HG03135 (cell line): ENCODE measurements at regions not wholly inside any gene's neighbourhood (a gene's known extent, or its start where the extent isn't known, plus 50 kb on each side); places are given as distances from the start of the nearest gene placed in this dataset.

Experiments
- ATAC-seq: cut with Tn5 transposase; IDR thresholded peaks from one replicate; pipeline ENCODE4 v1.9.1; 2021; ENCODE audit warnings: mild to moderate bottlenecking, moderate library complexity; ENCODE audit not compliant: unreplicated experiment

DNA sequence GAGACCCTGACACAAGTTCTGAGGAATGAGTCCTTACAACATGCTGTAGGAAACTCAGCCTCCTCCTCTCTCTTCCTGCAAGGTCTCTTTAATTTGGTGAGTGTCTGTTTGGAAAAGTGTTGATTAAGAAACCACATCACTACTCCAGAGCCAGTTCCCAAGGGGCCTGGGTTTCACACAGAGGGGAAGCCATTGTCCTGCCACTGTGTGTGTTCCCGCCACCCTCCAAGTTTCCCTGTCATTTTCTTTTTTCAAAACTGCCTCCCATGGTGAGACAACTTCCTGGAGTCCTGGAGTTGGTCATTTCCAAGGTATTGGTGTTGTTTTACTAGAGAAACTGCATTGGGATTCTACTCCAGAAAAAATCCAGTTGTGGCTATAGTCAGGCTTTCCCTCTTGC, 232.0 kb upstream of the PARD3B start:
- no peak for ATAC-seq

DNA sequence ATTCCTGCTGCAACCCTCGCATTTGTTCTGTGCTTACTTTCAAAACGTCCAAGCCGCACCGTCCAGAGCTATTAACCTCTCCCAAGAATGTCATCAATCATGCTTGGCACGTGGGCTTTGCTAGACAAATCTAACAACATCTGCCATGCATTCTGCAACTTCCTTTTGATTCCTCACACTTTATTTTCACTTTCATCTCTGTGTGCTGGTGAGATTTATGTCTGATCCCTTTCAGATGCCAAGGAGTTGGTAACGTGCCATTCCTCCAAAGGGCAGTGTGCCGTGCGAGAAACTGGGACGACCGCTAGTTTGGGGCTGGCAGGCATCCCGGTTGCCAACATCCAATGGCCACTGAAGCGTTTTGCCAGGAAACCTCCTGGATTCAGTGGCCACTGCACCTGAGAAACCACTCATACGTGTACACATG, 230.0 kb upstream of the PARD3B start:
- ATAC-seq, result no peak

DNA sequence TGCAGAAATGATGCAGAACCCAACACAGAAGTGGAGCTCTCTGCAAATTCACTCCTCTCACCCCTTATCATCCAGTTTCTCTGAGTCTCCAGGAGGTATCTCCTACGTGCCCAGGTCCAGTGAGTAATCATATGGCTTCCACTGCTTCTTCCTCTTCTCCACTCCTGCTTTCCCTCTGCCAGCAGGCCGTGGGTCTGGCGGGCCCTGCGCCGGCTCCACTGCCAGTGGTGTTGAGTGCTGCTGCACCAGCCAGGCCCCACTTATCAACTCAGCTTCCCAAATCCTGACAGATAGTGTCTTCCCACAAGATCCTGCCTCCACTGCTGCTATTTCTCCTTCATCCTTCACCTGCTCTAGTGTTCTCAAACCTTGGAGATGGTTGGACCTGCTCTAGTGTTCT, 227.6 kb upstream of the PARD3B start:
- no peak for ATAC-seq

DNA sequence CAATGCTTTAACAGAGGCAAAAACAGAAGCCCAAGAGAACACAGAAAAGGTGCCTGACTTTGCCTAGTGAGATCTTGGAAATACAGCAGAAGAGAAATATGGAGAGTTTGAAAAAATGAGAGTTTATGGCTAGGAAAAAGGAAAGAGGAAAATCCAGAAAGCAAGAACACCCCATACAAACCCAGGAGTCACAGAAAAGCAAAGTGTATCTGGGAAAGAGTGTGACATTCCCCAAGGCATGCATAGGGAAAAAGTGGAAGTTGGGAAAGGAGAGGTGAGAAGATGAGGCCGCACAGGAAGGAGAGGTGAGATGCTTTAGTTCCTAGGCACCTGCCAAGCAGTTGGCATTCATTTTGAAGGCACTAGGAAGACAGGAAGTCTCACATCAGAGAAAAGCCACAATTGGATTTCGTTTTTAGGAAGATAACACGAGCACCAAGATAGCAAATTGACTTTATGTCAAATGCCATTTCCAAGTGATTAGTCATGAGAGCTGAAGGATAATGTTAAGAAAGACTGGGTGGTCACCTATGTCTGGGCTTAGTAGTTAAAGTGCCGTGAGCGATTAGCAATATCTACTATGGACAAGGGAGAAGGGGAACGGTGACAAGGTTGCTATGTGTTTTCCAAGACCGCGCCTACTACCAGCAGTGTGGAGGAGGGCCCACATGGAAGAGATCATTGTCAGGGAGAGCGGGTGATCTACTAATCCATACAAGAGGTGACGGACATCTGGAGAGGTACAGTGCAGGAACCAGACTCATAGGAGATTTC, 224.1 kb upstream of the PARD3B start:
- ATAC-seq, result no peak

DNA sequence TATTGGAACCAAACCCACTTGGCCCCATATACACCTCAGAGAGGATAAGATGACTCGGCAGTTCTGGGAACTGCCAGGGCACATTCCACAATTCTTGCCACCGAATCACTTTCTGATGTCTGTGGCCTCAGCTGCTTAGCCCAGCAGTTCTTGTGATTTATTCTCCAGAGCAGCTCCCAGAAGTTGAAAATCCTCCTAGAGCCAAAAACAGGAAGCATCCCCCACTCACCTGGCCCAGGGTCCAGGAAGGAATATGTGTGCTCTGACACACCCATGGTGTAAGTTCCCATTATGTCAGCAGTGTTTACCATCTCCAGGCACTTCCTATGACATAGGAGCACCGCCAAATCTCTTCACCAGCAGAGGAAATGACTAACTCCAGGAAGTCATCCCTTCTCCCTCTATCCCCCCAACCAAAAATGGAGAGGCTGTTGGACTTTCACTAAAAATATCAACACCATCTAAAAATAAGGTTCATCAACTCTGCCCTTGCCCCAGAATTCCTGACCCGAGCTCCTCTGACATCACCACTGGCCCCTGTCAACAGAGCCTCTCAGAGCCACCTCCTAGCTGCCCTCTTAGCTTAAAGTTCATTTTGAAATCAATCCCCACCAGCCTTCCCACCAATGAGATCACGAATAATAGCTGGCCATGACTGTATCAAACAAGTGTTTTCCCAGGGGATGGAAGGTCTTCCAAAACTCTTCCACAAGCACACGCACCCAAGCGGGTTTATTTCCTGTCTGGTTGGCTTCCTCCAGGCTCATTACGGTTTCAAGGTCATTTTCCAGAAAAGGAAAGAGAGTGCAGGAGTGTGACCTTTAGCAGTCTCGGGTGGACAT, 223.1 kb upstream of the PARD3B start:
- no peak for ATAC-seq

DNA sequence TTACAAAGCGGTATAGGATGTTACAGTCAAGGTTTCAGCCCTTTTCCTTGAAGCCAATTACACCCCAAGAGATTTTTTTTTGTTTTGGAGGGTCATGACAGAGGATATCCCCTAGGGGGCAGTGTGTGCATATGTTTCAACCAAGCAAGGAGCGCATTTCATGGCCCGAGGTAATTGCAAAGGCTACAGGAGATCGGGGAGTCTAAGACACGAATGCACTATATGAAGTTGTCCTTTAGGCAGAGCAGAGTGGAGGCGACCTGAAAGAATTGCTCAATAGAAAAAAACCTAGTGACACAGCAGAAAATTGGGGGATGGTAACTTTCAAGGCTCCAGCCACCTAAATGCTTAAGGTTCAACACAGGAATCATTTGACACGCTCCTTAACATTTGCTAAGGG, 219.8 kb upstream of the PARD3B start:
- ATAC-seq, result no peak

DNA sequence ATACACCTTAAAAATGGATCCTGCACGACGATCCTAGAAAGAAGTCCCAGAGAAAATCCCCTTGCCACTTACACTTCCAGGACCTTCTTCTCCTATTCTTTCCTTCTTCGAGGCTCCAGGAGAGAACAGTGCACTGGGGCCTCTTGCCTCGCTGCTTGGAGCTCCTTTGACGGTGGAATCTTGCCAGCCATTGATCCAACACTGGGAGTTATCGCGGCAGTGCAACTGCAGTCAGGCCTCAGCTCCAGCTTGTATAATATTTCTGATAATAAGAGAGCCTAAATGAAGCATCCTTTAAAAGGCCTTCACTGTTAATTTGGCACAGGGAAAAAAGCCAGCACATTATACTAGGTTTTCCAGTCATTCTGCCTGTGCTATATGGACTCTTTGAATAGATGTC, 216.9 kb upstream of the PARD3B start:
- ATAC-seq, result no peak

DNA sequence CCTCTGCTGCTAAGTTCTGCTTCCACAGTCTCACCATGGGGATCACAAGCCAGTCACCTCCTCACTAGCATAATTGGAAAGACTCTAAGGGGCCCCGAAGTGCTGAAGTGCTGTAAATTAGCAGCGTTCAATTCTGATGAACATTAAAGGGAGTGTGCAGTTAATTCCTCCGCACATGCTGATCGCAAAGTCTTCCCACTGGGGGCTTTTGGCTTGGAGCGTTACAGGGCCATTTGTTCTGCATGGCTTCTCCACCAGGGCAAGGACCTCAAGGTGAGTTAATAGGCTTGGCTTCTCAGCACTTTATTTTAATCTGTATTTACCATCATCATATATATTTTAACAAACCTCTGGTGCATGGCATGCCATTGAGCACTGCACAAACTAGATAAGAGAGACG, 216.3 kb upstream of the PARD3B start:
- no peak for ATAC-seq

DNA sequence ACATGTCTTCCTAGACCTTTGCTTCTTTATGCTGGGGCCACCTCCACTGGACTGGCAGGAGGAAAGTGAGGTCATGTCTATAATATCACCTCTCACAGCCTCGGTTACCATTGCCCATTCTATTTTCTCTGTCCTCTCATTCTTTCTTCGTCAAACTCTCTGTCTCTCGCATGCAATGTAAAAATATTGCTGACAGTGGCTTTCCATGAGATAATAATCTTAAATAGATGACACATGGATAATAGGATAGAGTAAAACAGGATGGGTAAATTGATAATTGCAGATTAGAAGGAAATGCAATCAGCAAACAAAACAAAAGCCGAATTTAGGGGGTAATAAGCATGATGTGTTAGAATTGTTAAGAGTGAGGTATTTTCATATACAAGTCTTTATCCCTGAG, 215.7 kb upstream of the PARD3B start:
- no peak for ATAC-seq

DNA sequence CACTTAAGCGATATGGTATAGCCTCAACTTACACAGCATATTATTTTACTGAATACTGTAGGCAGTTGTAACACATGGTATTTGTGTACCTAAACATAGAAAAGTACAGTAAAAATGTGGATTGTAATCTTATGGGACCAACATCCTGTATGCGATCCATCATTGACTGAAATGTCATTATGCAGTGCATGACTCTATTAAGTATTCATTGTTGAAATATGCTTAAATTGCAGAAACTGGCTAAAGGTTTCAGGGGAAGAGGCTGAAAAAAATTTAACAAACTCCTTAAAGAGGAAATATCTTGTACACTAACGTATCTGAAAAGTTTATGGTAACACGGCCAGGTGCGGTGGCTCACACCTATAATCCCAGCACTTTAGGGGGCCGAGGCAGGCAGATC, 214.1 kb upstream of the PARD3B start:
- no peak for ATAC-seq

DNA sequence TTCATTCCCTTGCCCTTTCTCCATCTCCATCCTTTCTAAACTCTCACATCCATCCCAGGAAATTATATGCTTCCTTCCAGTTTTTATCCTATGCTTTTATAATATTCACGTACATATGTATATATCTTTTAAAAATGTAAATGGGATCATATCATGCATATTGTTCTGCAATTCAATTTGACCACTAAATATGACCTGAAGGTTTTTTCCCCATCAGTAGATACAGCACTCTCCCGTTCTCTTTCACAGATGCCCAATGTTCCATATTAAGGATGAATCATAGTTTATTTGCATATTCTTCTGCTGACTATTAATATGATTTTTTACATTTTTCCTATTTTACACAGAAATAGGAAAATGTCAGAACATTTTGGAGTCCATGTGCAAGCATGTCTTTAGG, 213.3 kb upstream of the PARD3B start:
- ATAC-seq, result no peak

DNA sequence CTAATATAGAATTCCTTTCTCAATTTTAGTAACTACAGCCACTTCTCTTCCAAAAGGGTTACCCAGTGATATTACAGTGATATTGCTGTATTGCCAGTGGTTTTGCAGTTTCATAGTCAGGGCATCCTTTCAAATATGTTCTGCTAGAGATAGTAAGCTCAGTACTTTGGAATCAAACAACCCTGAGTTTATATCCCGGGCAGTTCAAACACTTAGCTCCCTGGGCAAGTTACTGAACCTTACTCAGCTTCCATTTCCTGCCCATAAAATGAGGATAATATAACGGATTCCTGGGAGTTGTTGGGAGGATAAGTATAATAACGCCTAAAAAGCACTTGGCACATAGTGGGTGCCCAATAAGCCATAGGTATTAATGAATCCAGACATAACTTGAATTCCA, 212.6 kb upstream of the PARD3B start:
- ATAC-seq, result no peak

DNA sequence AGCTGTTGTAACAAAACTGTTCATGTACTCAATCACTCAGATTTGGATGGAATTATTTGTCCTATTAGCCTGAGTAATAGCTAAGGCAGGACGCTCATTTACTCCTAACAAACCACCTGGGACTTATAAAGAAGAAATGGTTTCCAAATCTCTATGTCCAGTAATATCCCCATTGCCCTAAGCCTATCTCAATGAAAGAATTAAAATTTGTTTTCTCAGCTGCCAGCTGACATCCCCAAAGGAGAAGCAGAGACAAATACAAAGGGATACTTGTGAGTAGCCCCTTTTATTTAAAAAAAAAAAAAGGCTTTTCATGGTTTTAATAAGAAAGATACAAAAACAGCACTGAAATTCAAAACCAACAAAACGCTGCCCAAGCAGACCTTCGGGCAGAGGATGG, 211.4 kb upstream of the PARD3B start:
- ATAC-seq, result no peak

DNA sequence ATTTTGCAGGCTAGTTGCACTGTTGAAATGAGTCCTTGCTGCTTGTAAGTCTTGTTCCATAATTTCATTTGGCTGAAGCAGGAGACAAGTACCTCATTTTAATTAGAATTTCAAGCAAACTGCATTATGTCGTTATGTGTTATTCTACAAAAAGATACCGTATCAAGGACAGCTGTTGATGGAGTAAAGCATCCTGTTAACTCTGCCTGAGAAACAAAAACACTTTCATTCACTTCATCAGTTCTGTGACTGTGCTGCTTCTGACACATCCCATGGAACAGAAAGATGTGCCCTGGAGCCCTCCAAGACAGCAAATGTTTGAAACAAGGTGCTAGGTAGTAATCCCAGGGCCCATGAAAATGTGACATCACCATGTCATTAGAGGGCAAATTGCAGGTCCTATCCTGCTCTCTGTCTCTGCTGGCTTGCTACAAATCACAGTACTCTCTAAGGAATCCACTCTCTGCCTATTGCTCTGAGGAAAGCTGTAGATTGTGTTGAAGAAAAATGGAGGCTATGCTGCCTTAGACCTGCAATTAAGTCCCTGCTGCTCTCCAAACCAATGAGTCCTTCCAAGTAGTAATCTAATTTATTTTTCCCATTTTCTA, 209.7 kb upstream of the PARD3B start:
- no peak for ATAC-seq

DNA sequence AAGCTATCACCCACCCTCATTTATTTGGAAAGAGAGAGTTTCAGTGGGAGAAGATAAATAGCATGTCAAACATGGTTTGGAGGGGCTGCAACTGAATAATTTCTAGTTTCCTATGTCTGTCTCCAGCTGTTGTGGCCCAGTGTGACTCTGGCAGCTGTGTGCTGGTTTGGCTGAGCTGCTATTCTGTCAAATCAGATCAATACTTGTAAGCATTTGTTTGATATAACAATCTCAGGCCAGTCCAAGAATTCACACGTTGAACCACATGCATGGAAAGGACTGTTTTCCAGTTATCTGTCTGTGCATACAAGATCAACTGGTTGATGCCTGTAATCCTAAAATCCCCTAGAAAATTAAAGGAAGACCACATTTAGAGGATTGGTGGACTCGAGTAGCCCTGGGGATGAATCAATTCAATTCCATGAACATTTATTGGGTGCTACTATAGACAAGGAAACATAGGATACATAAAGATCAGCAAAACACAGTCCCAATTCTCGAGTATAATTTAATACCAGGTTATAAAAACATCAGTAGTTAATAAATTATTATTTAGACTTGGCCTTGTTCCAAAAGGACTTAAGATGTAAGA, 209.0 kb upstream of the PARD3B start:
- ATAC-seq, result no peak

DNA sequence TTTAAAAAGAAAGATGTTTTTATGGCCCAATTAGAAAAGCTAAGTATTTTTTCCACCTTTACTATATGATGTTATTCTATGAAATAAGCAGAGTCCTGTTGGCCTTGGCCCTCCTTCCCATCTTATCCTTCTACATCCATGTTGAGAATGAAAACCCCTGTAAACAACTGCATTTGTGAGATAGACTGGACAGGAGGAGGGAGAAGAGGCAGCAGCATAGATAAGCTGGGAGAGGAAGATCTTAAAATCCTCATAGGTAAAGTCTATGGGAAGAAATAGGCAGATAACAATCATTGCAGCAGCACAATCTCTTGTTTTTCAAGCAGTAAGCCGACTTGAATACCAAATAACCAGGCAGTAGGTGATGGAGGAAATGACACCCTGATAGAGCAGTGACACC, 207.6 kb upstream of the PARD3B start:
- no peak for ATAC-seq

DNA sequence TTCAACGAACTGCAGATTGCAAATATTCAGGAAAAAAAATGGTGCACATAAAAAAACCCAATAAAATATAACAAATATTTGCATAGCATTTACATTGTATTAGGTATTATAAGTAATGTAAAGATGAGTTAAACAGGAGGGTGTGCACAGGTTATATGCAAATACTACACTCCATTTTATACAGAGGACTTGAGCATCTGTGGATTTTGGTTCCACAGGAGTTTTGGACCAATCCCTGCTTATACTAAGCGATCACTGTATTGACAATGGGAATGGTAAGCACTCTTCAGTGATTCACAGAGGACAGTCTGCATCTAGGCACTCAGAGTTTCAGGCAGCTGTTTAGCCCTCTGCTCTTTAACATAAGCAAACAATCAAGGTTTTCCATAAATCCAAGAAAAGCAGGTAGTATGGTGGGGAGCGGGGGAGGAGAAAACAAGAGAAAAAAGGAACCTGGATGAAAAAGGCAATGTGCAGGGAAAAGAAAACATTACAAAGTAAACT, 206.0 kb upstream of the PARD3B start:
- no peak for ATAC-seq

DNA sequence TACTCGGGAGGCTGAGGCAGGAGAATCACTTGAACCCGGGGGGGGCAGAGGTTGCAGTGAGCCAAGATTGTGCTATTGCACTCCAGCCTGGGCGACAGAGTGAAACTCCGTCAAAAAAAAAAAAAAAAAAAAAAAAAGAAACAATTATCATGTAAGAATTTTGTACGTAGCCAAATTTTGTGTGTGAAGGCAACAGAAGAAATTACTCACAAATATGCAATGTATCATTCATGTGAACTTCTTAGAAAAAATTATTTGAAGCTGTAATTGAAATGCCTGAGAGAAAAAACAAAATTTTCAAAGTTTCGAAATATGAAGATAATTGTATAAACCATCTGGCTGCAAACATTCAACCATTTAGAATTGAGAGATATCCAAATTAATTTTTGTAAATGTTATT, 204.8 kb upstream of the PARD3B start:
- ATAC-seq, result no peak

DNA sequence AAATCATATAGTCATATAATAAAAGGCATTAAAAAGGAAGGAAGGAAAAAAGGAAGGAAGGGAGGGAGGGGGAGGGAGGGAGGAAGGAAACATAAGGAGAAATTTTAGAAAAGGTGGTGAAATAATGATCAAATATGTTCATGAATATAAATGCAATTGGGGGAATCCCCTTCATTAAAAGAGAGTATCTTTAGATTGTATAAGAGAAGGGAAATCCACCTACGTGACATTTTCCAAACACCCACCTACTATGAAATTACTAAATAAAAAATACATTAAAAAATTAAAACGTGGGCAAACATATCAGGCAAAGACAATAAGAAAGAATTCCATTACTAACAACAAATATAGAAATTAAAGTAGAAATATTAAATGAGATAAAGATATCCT, 203.4 kb upstream of the PARD3B start:
- ATAC-seq, result no peak

DNA sequence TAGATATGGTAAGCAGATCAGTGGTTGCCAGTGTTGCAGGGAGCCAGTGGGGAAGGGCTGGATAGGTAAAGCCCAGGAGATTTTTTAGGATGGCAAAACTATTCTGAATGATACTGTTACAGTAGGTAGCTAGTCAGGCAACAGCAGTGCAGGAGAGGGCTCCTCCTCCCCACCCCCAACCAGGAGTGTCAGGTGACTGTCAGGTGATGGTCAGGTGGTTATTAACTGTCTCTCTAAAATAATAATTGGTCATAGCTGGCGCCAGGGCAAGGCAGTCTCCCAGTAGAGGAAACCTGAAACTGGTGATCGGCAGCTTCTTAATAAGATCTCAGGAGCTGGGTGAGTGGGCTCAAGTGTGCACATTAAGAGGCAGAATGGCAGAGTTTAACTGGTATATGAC, 201.6 kb upstream of the PARD3B start:
- ATAC-seq, result no peak

DNA sequence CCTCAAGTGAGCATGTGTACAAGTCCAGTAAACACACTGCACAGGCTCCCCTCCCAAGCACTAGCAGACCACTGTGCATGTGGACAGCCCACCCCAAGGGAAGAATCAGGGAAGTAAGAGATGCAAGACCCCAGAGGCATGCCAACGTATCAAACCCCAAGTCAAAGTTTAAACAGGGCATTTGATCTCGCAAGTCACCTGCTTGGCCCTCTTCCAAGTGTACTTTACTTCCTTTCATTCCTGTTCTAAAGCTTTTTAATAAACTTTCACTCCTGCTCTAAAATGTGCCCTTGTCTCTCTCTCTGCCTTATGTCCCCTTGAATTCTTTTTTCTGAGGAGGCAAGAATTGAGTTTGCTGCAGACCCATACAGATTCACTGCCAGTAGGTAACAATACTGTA, 201.2 kb upstream of the PARD3B start:
- no peak for ATAC-seq
